Breast epithelium (tissue), 4 donors: ENCODE measurements at regions not wholly inside any gene's neighbourhood (a gene's known extent, or its start where the extent isn't known, plus 50 kb on each side); places are given as distances from the start of the nearest gene placed in this dataset.

ENCODE experiments used
- DNase-seq, 2 donors: peaks; one replicate each; pipeline ENCODE4 v3.0.0-alpha.2; 2019; ENCODE audit warnings: low spot score in 2 of 2
- H3K27ac ChIP-seq, 2 donors: fragments of 200-600 bp; sonication (generic) in 1 of 2; one replicate each; pipeline ENCODE4 v1.5.1; 2016 to 2019; ENCODE audit warnings: mild to moderate bottlenecking in 1 of 2
- H3K27me3 ChIP-seq, 2 donors: fragments of 200-600 bp; sonication (generic) in 1 of 2; one replicate each; pipeline versions ENCODE4 v1.5.1 to v1.6.0; 2017 to 2019; ENCODE audit warnings: control low read depth in 1 of 2, mild to moderate bottlenecking in 1 of 2
- H3K36me3 ChIP-seq: fragments of 200-600 bp; one replicate; pipeline ENCODE4 v1.5.1; 2019
- H3K4me1 ChIP-seq, 2 donors: fragments of 200-600 bp; sonication (generic); one replicate each; pipeline ENCODE4 v1.5.1; 2016 to 2019; ENCODE audit warnings: control low read depth in 1 of 2
- H3K4me3 ChIP-seq, 3 donors: fragments of 200-600 bp; sonication (generic); 1 replicate in 2 of 3; 2 replicates in 1 of 3; pipeline ENCODE4 v1.5.1; 2016 to 2019; ENCODE audit warnings: mild to moderate bottlenecking in 3 of 3, moderate library complexity in 2 of 3
- H3K9me3 ChIP-seq, 2 donors: fragments of 200-600 bp; sonication (generic) in 1 of 2; one replicate each; pipeline ENCODE4 v1.5.1; 2016 to 2019; ENCODE audit warnings: control low read depth in 1 of 2
- POLR2A ChIP-seq: fragments of 450-650 bp; IDR thresholded peaks from one replicate; pipeline ENCODE4 v1.6.1; 2016; ENCODE audit warnings: antibody characterized with exemption, mild to moderate bottlenecking, moderate library complexity
- POLR2AphosphoS5 ChIP-seq, 3 donors: sonication (generic); formaldehyde crosslinking; IDR thresholded peaks; one replicate each; pipeline ENCODE4 v1.6.1; 2017; ENCODE audit warnings: antibody characterized with exemption in 3 of 3
- intact Hi-C: fragments of 100-400 bp; cut with DNase I; formaldehyde crosslinking; loops from one replicate; pipeline ENCODE4 v1.15.1; 2023; ENCODE audit warnings: low total_unique reads
- TF ChIP-seq, protein P1 (sequence below), 3 donors: fragments of 450-650 bp; IDR thresholded peaks; one replicate each; pipeline ENCODE4 v1.5.1; 2016 to 2017; ENCODE audit warnings: antibody characterized with exemption in 3 of 3, mild to moderate bottlenecking in 3 of 3, moderate library complexity in 3 of 3

- H3K4me1 ChIP-seq, result no peaks in the 10 kb centered on the region
- no peak overlapping the region for H3K27ac ChIP-seq
- intact Hi-C loops, result no loop called here
- peaks cover 0 to 7% of the 10 kb centered on the region in 2 donors for H3K27me3 ChIP-seq
- no peaks in the 10 kb centered on the region for H3K36me3 ChIP-seq
- no peak overlapping the region for H3K4me3 ChIP-seq
- TF ChIP-seq POLR2A, result no peak
- no peak for TF ChIP-seq POLR2AphosphoS5 (IDR thresholded peaks at IDR 0.05)
- TF ChIP-seq, protein P1, sequence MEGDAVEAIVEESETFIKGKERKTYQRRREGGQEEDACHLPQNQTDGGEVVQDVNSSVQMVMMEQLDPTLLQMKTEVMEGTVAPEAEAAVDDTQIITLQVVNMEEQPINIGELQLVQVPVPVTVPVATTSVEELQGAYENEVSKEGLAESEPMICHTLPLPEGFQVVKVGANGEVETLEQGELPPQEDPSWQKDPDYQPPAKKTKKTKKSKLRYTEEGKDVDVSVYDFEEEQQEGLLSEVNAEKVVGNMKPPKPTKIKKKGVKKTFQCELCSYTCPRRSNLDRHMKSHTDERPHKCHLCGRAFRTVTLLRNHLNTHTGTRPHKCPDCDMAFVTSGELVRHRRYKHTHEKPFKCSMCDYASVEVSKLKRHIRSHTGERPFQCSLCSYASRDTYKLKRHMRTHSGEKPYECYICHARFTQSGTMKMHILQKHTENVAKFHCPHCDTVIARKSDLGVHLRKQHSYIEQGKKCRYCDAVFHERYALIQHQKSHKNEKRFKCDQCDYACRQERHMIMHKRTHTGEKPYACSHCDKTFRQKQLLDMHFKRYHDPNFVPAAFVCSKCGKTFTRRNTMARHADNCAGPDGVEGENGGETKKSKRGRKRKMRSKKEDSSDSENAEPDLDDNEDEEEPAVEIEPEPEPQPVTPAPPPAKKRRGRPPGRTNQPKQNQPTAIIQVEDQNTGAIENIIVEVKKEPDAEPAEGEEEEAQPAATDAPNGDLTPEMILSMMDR (IDR thresholded peaks at IDR 0.05), result no peak
- DNase-seq, result no peak
- H3K9me3 ChIP-seq, result peaks cover 0 to 10% of the 10 kb centered on the region in 2 donors
Observed at GRCh38 chr14:101490771-101491170, 70.5 kb upstream of the DIO3 start.

DNA sequence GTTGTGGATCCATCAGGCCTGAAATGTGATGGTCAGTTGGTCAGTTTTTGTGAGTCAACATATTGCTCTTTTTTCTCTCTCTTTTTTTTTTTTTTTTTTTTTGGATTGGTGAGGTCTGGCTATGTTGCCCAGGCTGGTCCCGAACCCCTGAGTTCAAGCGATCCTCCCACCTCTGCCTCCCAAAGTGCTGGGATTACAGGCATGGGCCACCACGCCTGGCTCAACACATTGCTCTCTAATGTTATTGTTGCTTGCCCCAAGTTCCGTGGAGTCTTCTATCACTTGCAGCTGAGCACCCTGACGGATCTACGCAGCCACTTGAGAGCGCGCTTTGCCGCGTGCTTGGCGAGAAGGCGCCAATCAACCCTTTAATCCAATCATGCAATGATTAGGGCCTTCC lies 69.5 kb upstream of the DIO3 start:
- H3K36me3 ChIP-seq, result no peaks in the 10 kb centered on the region
- H3K27me3 ChIP-seq, result peaks cover 0 to 11% of the 10 kb centered on the region in 2 donors
- TF ChIP-seq POLR2AphosphoS5 (IDR thresholded peaks at IDR 0.05), result no peak
- TF ChIP-seq POLR2A, result no peak
- TF ChIP-seq, protein P1 (IDR thresholded peaks at IDR 0.05), result no peak
- intact Hi-C loops, result no loop called here
- DNase-seq, result peak in 1 of 2 donors; percentile 38
- no peaks in the 10 kb centered on the region for H3K9me3 ChIP-seq
- no peak overlapping the region for H3K4me3 ChIP-seq
- H3K4me1 ChIP-seq, result no peaks in the 10 kb centered on the region
- no peak overlapping the region for H3K27ac ChIP-seq

DNA sequence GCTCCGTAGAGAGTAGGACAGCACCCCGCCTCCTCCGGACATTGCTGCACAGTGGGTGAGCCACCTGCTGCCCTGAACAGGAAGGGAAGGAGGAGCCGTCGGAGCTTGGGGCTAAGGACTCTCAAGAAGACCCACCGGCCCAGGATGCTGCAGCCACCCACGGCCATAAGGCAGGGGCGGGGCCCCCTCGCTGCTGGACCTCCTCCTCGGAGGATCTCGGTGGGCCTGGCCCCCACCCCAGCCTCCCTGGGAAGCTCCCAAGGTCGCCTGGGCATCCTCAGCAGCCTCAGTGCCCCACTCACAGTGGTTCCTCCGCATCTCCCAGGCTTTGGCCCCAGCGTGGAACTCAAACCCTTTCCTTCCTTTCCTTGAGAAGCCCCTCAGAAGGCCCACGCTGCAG lies 68.6 kb upstream of the DIO3 start:
- Histone ChIP-seq H3K36me3 (no peaks in the 10 kb centered on the region), H3K27me3 (peaks cover 0 to 11% of the 10 kb centered on the region in 2 donors), H3K27ac (no peak overlapping the region), H3K4me1 (no peaks in the 10 kb centered on the region), H3K4me3 (no peak overlapping the region), H3K9me3 (no peaks in the 10 kb centered on the region)
- intact Hi-C loops, result no loop called here
- peak in 1 of 2 donors; percentile 14 for DNase-seq
- TF ChIP-seq POLR2AphosphoS5 (IDR thresholded peaks at IDR 0.05) (no peak), POLR2A (no peak)
- TF ChIP-seq, protein P1 (IDR thresholded peaks at IDR 0.05), result no peak

DNA sequence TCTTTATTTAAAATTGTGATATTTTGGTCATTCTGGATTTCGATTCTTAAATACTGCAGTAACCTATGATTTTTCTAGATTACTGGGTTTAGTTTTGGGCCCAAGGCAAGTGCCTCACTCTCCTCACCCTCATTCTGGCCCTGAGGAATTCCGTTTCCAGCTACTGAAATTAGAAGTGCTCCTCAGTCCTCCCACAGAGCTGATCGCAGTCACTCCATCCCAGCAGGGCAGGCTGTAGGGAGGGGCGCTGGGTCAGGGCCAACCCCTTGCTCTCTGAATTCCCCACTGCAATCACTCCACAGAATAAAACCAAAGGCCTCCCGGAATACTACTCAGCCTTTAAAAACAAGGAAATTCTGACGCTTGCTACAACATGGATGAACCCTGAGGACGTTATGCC lies 66.5 kb upstream of the DIO3 start:
- no peak overlapping the region for H3K27ac ChIP-seq
- H3K36me3 ChIP-seq, result no peaks in the 10 kb centered on the region
- peaks cover 0 to 7% of the 10 kb centered on the region in 2 donors for H3K27me3 ChIP-seq
- no peak overlapping the region for H3K4me3 ChIP-seq
- TF ChIP-seq, protein P1 (IDR thresholded peaks at IDR 0.05), result no peak
- TF ChIP-seq POLR2AphosphoS5 (IDR thresholded peaks at IDR 0.05) (no peak), POLR2A (no peak)
- peak in 1 of 2 donors; percentile 17 for DNase-seq
- H3K4me1 ChIP-seq, result no peaks in the 10 kb centered on the region
- no peaks in the 10 kb centered on the region for H3K9me3 ChIP-seq
- intact Hi-C loops, result no loop called here

DNA sequence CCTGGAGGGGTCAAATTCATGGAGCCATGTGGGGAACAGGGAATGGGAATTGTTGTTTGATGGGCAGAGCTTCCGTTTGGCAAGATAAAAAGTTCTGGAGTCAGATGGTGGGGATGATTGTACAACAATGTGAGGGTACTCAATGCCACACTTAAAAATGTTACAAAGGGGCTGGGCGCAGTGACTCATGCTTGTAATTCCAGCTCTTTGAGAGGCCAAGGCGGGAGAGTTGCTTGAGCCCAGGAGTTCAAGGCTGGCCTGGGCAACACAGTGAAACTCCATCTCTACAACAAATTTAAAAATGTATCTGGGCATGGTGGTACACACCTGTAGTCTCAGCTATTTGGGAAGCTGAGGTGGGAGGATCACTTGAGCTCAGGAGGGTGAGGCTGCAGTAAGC lies 66.0 kb upstream of the DIO3 start:
- H3K4me3 ChIP-seq, result no peak overlapping the region
- no peaks in the 10 kb centered on the region for H3K36me3 ChIP-seq
- no peaks in the 10 kb centered on the region for H3K9me3 ChIP-seq
- TF ChIP-seq POLR2A (no peak), POLR2AphosphoS5 (IDR thresholded peaks at IDR 0.05) (no peak)
- TF ChIP-seq, protein P1 (IDR thresholded peaks at IDR 0.05), result no peak
- H3K27ac ChIP-seq, result no peak overlapping the region
- DNase-seq, result peak in 1 of 2 donors; percentile 12
- intact Hi-C loops, result no loop called here
- peaks cover 0 to 7% of the 10 kb centered on the region in 2 donors for H3K27me3 ChIP-seq
- H3K4me1 ChIP-seq, result no peaks in the 10 kb centered on the region
